Hindlimb muscle (tissue), 1 donor: ENCODE measurements at regions not wholly inside any gene's neighbourhood (a gene's known extent, or its start where the extent isn't known, plus 50 kb on each side); places are given as distances from the start of the nearest gene placed in this dataset.
"Not testable (repeated sequence)": the region's sequence is repeated elsewhere in the genome, so short reads cannot be mapped to it uniquely, and the experiment has no call there.

Source experiments
- DNase-seq: peaks from one replicate; pipeline ENCODE4 v3.0.0-alpha.2; 2013

DNA sequence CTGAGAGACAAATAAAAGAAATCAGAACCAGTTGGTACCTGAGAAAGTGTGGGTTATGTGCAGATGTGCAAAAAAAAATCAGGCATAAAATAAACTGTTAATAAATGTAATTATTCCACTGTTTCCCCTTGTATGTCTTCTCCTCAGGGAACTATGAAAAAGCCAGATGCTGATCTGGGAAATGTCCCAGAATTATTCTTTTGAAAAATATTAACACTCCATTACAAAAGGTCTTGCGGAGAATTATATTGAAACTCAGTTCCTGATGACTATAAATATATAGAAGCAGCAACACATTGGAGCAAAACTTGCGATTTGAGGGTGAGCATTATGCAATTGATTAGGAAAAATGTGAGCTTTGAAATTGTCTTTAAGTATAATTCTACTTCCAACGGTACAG, 433.3 kb upstream of the KLF12 start:
- DNase-seq = no peak

DNA sequence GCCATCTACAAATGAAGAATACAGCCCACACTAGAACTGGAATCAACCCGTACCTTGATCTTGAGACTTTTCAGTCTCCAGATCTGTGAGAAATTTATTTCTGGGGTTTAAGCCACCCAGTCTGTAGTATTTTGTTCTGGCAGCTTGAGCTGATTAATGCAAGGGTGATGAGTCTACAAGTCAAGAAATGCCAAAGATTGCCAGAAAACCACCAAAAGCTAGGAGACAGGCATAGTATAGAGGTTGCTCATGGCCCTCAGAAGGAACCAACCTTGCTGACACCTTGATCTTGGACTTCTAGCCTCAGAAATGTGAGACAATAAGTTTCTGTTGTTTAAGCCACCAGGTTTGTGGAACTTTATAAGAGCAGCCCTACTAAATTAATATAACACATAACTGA, 428.2 kb upstream of the KLF12 start:
- no peak for DNase-seq

DNA sequence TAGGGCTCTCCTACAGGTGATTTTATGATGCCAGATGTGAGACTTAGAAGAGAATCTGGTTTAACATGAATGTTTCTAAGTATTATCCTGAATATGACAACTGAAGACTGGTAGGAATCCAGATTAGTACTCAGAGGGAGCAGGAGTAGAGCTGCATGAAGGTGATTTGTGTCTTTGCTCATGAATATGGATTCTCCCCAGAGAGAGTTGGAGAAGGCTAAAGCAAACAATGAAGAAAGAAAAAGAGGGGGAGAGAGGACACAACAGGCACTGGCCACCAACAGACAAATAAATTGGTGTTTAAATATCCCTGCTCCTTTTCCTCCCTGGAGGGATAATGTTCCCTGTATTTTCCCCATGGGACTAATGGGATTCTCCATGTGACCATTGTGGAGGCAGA, 427.0 kb upstream of the KLF12 start:
- no peak for DNase-seq

DNA sequence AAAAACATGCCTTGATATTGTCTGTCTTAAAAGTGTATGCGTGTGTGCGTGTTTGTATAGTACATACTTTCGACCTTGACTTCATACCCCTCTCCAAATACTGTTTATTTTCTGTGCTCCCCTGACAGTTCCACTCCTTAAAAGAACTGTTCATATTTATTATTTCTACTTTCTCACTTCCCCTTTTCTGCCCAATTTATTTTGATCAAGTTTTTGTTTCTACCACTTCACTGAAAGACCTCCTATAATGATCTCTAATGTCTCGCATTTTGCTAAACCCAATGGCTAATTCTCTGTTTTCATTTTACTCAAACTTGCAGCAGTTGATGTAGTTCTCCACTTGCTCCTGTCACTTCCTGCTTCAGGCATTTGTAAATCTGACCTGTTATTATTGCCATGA, 426.1 kb upstream of the KLF12 start:
- no peak for DNase-seq

DNA sequence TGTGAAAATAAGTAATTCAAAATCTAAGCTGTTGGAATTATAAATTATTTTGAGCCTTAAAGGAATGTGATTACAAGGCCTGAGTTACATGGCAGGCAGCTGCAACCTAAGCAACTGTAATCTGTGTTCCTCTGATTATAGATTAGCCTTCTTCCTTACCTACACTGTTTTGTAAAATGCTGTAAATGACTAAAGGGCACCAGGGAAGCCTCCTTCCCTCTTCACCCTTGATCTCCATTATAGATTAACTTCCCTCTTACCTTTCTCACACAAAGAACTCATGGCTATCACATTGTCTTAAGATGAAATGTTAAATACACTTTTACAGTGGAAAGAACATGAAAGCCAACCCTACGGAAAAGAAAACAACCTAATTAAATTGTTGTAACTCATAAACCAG, 423.7 kb upstream of the KLF12 start:
- no peak for DNase-seq

DNA sequence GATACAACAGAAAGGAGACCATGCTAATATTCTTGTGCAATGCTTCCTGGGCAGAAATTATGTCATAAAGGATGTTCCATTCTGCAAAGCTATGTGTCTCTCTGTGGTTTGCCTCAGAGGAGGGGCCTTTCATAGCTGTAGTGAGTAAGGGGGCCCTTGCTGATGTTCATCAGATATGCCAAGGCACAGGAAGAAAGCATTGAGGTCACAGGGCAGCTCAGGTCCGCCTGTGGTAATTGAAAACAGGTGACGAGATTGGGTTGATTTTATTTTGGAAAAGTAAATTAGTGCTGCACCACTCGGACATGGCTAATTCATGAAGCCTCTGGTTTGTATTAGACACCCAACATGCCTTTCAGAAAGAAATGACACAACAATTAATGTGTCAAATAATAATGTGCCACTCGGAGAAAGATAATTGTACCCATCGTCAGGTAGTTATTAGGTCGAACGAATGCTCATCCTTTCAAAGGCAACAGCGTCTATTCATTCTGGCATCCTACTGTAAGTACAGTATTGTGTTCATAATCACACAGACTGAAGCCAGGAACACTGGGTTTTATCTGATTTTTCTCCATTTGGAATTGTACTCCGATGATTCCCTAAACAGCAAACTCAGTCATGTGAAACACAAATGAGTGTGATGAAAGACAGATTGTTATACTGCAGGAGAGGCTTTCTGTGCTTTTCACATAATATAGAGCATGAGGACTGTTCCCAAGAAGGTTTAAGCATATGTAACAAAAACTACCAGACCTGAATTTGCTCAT, 421.6 kb upstream of the KLF12 start:
- DNase-seq = no peak

DNA sequence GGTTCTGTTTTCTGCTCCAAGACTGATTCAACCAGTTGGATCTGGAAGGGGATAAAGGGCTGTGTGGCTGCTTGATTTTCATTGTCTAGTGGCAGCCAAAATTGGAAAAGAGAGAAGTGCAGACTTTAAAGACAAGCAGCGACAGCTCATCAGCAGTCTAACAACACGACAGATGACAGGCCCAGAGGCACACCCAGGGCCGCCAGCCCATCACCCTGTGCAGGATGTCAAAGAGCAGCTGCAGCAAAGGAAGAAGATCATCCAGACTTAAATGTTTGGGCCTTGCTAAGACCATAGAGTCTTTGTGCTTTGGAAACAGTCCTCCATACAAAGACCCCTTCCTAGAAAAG, 421.0 kb upstream of the KLF12 start:
- no peak for DNase-seq

DNA sequence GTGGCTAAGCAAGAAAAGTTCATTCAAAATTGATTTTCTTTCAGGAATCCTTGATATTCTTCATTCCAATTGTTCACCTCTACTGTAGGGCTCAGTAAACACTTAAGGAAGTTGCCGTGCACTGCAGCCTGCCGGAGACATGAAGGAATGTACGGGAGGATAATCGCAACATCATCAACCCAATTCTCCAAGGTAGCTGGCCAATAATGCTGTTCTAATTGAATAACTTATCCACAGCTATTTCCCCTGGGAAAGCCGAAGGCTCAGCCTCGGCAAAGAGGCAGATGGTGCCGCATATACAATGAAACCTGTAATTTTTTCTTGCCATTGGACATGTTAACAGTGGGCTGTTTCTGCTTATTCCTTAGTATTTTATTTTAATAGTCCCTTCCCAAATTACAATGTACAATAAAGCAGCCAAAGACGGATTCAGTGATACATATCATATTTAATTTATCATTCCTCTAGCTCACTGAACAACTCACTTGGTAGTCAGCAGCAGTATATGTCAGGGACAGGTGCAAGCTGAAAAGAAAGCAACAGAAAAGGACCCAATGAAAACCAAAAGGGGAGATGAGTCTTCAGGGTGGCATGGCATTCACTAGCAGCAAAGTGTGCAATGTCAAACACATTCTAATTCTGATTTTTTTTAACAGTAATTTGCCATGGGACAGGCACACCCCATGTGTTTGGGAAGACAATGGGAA, 420.5 kb upstream of the KLF12 start:
- DNase-seq = no peak

DNA sequence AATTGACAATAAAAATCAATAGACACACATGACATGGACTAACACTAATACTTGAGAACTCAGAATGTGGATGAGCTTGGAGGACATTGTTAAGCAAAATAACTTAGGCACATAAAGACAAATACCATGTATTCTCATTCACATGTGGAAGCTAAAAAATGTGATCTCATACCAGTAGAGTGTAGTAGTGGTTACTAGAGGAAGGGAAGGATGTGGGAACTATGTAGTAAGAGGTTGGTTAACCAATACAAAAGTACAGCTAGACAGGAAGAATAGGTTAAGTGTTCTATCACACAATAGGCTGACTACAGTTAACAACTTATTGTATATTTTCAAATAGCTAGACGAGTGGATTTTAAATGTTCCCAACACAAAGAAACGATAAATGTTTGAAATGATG, 415.8 kb upstream of the KLF12 start:
- DNase-seq = no peak

DNA sequence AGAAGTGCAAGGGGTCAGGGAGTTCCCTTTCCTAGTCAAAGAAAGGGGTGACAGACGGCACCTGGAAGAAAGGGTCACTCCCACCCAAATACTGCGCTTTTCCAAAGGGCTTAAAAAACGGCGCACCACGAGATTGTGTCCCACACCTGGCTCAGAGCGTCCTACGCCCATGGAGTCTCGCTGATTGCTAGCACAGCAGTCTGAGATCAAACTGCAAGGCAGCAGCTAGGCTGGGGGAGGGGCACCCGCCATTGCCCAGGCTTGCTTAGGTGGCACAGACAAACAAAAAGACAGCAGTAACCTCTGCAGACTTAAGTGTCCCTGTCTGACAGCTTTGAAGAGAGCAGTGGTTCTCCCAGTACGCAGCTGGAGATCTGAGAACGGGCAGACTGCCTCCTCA, 402.4 kb upstream of the KLF12 start:
- not testable (repeated sequence) for DNase-seq

DNA sequence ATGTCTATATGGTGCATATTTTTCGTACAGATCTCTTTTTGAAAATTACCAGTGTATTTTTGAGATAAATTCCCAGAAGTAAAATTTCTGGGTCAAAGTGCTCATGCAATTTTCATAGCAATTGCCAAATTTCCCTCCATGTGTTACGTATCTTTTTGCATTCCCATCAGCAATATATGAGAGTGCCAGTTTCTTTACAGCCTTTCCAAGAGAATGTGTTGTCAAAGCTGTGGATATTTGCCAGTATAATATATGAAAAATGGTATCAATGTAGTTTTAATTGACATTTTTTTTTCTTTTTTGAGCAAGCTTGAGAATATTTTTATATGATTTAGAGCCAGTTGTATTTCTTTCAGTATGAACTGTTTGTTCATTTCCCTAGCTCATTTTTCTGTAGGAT, 399.0 kb upstream of the KLF12 start:
- no peak for DNase-seq

DNA sequence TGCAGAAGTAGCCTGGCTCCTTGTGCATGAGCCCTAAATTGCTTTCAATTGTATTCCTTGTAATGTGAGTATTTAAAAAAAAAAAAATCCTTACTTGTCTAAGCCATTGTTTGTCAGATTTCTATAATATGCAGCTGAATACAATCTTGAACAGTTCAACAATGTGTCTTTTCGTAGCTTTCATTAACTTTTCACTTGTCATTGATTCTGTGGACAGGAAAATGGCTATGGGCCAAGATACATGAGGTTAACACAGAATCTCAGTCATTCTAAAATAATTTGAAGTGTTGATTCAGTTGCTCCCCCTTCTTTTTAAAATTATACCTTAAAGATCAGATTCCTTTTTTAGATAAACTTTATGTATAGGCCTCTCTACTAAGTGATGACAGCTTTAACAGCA, 395.8 kb upstream of the KLF12 start:
- no peak for DNase-seq

DNA sequence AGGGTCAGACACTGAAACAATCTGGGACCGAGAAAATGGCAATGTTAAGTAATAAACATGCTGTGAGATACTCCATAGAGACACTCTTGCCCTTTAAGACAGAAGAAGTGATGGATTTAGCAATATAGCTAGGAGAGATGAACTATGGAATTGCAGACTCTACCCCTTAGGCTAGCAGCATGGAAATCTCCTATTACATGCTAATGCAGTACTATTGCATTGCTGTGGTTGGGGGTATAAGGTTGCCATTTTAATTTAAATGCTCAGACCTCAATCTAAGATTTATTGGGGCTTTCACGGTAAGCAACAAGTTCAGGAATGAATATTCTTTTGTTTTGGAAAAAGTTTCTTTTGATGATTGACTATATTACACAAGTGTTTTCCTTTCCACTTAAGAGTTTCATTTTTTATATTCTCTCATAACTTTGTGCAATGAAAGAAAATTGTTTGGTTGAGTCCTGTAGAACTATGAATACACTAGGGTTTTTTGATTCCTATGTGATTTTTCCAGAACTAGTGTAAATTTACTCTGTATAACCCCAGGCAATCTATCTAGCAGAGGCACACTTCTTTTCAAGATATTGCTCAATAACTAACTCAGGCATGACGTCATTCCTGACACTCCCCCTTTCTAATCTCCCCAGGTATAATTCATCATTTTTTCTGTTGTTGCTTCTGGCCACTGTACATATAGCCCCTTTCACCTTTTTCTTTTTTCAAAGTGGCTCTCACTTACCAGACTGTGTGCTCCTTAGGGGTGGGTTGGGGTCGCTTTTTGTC, 394.7 kb upstream of the KLF12 start:
- no peak for DNase-seq

DNA sequence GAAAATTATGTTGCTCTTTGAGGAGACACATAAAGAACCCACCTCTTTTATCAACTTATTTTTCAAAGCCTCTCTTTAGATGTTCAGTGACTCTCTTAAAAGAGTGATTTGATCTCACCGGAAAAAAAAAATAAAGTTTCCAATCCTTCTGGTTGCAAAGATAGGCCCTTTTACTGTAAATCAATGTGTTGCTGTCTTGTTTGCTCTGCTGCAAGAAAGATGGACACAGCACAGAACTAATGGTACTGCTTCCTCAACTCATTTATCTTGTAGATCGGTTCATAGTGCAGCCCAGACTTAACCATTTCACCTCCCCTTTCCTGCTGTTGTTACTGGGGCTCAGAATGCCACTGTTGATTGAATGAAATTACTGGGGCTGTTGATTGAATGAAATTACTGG, 388.9 kb upstream of the KLF12 start:
- no peak for DNase-seq

DNA sequence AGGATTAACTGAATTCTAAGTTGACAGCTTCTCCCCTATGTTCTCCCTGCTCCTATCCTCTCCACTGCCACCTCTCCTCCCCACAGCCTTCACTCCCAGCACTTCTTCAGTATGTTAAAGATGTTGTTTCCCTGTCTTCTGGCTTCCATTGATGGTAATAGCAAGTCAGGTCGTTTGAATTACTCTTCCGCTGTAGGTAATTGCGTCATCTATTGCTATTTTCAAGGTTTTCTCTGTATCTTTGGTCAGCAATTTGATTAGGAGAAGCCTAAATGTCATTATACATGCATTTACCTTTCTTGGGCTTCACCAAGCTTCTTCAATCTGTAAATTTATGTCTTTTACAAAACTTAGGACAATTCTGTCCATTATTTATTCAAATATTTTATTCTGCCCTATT, 377.3 kb upstream of the KLF12 start:
- no peak for DNase-seq

DNA sequence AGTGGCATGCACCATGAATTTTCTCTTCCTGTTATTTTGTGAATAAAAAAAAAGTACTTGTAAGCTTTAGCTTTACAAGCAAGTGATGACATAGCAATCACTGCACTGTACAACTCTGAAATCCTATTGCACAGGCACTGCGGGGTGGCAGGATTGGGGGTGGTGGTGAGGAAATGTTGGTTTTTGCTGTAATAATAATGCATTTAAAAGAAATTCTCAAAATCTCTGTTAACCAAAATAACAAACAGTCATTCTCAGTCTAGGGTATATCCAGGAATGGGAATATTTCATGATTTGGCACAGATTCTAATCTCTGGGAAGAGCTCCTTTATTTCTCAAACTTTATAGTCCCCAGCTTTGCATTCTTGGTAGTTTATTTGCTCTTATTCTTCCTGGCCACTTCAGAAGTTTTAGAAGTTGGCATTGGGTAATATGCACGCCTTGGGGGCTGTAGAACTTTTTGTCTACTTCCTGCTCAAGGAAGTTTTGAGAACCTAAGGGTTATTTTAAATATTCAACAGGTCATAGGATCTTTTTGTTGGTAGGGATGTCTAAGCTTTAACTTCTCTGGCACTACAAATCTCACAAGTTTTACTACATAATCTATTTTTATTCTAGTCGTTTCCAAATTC, 353.0 kb upstream of the KLF12 start:
- no peak for DNase-seq

DNA sequence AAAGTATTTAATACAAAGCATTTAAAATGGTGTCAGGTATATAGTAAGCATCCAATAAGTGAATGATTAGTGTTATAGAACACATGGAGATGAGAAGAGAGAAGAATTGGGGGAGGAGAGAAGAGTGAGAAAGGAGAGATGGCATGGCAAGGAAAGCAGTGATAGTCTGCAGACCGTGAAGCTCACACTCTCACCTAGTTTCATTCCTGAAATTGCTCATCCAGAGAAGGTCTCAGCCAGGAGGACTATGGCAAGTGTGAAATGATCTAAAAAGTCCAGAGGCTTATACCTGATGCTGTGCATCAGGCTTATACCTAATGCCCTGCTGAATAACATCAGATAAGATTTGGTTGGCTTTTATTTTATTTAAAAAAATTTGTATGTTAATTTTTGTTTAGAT, 351.6 kb upstream of the KLF12 start:
- DNase-seq = no peak

DNA sequence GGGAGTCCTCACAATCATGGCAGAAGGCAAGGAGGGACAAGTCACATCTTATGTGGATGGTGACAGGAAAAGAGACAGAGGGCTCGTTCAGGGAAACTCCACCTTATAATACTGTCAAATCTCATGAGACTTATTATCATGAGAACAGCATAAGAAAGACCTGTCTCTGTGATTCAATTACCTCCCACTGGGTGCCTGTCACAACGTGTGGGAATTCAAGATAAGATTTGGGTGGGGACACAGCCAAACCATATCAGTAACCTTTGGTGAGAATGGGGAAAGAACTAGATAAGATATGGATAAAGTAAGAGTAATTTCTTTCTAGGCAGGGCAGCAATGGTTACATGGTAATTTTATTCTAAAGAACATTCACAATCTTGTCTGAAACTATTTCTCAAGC, 344.9 kb upstream of the KLF12 start:
- DNase-seq = no peak

DNA sequence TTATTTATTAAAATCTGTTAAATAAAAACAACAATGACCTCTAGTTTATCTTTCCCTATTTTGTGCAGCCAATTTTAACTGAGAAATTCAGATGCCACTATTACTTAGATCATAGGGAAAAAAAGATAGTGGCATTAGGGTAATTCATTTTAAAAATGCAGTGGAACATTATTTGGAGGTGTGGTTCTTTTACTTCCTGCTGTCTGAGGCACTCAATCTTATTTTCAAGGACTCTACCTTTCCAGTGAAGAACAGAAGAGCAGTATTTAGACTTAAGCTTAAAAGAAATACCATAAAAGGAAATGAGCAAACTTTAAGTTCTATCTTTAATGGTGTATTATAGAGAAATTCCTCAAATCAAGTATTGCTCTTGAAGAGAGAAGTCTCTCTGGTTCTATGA, 342.6 kb upstream of the KLF12 start:
- DNase-seq = no peak

DNA sequence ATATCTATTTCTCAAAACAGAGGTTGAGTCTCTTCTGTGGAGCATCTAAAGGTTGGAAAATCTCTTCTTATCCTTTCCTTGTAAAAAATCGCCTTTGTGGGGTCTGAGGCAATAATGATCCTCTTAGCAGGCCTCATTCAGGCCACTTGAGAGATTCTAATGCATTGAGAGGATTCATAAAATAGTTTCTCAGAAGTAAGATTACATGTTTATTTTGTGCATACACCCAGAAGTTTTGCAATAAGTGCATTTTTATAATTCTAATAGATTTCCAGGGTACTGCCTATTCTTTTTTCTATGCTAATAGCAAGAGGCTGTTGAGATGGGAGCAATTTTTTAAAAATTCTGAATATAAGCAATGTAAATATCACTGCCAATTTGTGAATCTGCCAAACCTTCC, 342.2 kb upstream of the KLF12 start:
- no peak for DNase-seq

DNA sequence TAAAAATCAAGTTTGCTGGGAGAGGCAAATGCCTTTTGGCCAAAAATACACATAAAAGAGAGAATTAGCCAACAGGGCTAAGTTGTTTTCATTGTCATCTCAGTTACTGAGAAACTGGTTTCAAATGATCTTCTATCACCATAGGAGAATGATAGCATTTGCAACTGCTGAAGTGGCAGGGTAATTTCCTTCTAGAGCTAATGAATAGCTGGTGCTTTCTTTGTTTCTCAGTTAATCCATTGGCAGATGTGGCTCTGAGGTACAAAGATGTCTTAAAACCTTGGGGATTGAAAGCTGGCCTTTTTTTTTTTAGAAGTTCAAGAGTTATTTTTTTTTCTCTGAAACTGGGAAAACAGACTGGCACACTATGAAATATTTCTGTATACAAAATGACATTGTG, 332.7 kb upstream of the KLF12 start:
- DNase-seq = no peak

DNA sequence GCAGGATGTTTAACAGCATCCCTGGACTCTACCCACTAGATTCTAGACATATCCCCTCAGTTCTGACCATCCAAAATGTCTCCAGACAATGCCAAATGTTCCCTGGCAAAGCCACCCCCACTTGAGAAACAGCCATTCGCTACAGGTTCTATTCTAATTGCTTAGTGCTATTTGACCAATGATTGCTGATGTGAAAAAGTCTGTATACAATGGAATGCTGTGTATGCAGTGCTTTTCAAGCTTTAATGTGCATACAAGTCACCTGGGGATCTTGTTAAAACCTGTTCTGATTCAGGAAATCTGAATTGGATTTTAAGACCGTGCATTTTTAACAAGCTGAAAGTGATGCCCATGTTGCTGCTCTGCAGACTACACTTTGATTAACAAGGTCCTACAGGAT, 331.8 kb upstream of the KLF12 start:
- no peak for DNase-seq

DNA sequence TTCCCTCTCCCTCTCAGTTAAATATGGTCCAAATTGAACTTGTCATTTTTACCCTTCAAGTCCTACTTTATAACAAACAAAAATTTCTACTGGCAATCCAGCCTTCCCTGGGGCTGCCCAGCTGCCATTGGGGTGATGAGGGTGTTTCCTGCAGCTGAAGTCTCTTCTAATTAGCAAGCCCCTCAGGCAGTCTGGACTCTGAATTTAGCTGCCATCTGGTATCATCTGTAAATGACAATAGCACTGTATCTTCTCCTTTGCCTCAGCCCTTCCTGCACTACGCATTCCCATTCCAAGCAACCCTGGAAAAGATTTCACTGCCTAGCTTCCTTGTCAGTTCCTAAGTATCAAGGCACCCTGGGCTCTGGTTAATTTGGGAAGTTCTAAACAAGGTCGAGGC, 331.1 kb upstream of the KLF12 start:
- DNase-seq = no peak
